ENCODE measurements at regions not wholly inside any gene's neighbourhood (a gene's known extent, or its start where the extent isn't known, plus 50 kb on each side); places are given as distances from the start of the nearest gene placed in this dataset.

GRCh38 chr4:13917015-13917414, 289.5 kb upstream of the BOD1L1 start:
- TF ChIP-seq EZH2 (optimal IDR thresholded peaks at IDR 0.05; ENCODE audit: low read depth, low read length) (no peak), CTCF (IDR thresholded peaks at IDR 0.05; ENCODE audit: low read length) (no peak), EZH2phosphoT487 (IDR thresholded peaks at IDR 0.05; ENCODE audit: low read length) (no peak)

Measured in MM.1S (cell line).